HG02884 (cell line): ENCODE measurements at regions not wholly inside any gene's neighbourhood (a gene's known extent, or its start where the extent isn't known, plus 50 kb on each side); places are given as distances from the start of the nearest gene placed in this dataset.
A peak's percentile ranks its signal among the peaks of the same experiment; 100 is the strongest.

Experiments used
- ATAC-seq: cut with Tn5 transposase; IDR thresholded peaks from one replicate; pipeline ENCODE4 v1.9.1; 2021; ENCODE audit warnings: mild to moderate bottlenecking, moderate library complexity; ENCODE audit not compliant: unreplicated experiment

- ATAC-seq = no peak
Measured at GRCh38 chr6:6910734-6911295, 196.9 kb upstream of the RREB1 start.

GRCh38 chr6:6911391-6911790 lies 196.4 kb upstream of the RREB1 start:
- ATAC-seq = no peak

DNA sequence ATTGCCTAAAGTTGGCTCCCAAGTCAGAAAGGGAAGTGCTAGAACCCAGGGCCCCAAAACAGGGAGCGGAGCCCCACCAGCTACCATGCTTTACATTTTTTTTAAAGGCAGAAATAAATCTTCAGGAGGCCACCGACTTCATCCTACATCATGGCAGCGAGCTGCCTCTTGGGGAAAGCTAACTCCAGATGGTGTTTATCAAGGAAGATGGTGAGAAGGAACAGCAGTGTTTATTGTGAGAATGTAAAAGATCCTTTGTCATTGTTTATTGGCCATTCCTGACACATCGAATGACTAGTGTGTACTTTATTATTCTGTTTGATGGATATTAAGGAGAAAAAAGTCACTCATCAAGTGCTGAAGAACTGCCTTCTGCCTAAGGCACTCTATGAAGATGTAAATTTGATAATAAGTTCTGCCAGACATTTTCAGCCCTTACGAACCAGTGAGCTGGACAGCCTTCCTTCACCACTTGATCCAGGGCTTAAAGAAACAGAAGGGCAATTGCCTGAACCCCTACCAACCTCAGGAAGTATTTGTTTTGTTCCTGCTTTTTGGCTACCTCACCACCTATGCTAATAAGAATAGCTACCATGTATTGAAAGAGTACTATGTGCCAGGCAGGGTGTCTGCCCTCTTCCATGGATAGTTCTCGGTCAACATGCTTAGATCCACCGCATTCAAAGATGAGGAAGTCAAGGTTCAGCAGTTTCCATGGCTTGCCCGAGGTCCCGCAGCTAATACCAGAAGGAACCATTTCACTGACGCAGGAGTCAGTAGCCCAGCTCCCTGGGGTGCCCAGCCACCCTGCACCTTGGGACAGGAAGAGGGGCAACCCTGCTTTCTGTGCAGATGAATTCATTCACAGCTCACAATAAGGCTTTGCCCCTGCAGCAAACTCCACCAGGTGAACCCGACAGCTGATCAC lies 194.7 kb upstream of the RREB1 start:
- ATAC-seq = no peak

GRCh38 chr6:6915219-6915618 lies 192.5 kb upstream of the RREB1 start:
- ATAC-seq = no peak

DNA sequence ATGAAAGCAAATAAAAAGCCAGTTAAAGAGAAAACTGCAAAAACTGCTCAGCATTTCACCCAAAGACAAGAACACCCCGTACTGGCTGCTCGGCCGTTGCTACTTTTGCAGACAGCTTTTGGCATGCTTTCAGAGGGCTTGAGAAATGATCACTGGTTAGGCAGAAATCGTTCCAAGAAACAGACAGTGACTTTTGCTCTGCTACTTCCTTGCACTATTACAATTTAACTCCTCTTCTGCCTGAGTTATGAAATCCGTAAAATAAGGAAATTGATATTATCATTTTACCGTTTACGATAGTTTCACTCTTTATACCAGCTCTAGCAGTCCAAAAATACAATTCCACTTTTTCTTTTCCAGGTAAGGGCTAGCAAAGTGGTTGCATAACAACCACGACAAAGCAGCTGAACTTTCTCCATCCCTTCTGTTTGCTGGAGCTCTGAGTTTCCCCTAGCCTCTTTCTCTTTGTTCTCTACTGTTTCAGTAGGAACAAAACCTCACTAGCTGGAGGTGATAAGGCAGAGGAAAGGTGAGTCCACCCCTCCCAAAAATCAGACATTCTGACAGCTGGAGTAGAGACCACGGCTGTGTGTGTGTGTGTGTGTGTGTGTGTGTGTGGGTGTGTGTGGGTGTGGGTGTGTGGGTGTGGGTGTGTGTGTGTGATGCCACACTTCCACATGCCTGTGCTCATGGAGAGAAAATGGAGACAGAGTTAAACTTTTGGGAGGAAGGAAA lies 191.8 kb upstream of the RREB1 start:
- no peak for ATAC-seq

GRCh38 chr6:6916598-6916997 lies 191.2 kb upstream of the RREB1 start:
- no peak for ATAC-seq

- peak; percentile 94 for ATAC-seq
Measured at GRCh38 chr6:6918216-6918983, 189.4 kb upstream of the RREB1 start.

GRCh38 chr6:6919173-6919572 lies 188.6 kb upstream of the RREB1 start:
- ATAC-seq = no peak

DNA sequence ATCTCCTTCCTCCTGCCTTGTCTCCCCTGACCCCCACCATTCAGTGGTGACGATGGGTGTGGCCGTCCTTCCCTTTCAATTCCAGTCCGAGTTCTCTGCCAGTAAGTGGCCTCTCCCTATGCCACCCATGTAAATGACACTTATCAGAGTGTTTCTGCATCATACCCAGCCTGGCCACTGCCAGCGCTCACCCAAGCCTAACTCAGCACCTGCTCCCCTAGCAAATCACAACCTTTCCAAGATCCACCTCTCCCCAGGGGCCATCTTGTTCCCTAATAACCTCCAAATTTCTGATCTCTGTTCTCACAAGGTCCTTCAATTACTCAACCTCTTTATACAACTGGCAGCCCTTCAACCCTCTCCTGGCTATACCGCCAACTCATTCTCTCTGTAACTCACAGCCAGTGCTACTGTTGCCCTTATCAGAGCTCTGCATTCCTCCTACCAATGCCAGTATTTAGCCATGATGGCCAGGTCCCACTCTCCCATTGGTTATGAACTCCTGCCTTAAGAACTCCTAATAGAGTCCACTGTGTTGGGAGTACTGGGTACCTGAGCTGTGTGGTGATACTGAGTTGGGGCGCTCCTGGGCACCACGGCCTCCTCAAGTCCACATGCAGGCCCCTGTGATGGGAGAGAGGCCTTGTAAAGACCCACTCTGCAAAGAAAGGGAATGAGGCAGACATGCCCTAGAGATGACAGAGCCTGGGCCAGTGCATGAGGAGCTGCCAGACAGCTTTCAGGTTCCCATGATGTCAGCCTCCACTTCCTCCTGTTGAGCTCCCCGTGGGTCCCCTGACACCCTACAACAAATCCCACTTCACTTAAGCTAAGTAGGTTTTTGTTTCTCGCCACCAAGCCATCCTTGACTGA lies 187.4 kb upstream of the RREB1 start:
- no peak for ATAC-seq

- no peak for ATAC-seq
Measured at GRCh38 chr6:6920987-6921313, 186.8 kb upstream of the RREB1 start.

DNA sequence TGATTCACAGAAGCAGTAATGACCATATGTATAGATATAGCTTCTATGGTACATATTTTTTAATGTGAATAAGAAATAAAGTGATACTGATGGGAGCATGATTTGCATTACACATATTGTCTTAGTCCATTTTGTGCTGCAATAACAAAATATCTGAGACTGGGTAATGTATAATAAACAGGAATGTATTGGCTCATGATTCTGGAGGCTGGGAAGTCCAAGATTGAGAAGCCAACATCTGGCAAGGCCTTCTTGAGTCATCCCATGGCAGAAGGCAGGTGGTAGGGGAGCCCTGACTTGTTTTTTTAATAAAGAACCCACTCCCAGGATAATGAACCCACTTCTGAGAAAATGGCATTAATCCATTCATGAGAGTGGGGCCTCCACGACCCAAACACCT lies 185.6 kb upstream of the RREB1 start:
- ATAC-seq = no peak

DNA sequence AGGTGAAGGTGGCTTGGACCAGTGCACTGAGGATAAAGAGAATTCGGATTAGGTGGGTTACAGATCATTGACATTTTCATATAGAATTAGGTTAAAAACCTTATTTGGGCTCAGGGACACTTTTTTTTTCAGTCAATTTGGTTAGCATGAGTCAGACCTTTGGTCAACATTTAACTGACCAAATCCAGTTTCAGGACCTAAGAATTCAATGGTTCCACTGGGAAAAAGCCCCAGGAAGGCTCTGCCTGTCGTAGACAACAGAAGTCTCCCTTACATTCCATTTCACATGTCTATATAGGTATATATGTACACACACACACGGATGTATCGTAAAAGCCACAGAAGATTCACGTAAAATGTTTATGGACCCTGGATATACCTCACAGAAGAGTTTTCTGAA lies 184.2 kb upstream of the RREB1 start:
- ATAC-seq = no peak

DNA sequence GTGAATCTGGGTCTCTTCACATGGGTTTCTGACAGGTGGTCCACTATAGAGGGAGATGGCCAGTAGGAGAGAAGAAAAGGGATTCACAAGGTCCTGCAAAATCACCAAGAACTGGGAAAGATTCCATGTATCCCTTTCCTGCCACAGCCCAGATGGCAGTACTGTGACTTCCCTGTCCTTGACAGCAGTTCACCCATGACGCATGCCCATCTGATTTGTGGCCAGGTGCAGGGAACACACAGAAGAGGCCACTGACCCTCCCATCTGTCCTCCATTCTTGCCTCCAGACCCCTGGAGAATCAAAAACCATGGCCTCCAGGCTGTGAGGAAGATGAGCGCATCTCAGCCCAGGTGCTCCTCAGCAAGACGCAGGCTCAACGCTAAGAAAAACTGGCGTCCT lies 183.1 kb upstream of the RREB1 start:
- ATAC-seq = no peak

DNA sequence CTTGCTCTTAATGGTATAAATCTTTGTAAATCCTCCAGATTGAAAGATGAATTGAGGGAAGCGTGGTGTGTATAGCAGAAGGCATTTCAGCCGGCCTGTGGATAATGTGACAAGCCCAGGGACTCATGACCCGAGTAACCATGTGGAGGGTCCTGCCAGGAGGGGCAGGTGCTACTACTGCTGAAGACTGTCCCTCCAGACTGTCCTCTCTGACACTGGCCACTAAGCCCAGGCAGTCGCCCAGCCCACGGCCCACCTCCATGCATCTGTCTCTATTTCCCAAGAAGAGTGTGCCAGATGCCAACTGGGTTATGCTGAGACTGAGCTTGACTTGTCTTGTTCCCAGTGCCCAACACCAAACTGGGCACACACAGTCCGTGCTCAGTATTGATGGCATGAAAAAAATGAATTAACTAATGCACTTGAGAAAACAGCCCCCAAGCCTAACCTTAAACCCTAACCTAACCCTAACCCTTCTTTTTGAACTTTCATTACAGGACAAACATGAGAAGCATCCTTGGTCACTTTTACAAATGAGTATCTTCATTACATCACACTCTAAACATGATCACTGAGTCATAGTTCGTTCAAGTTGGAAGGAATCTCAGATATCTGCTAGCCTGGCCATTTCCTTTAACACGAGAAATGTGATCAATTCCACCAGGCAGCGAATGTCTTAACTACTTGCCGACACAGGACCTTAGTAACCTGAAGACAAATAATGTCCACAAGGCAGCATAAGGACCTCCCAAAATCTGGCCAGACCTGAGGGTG lies 182.2 kb upstream of the RREB1 start:
- no peak for ATAC-seq

DNA sequence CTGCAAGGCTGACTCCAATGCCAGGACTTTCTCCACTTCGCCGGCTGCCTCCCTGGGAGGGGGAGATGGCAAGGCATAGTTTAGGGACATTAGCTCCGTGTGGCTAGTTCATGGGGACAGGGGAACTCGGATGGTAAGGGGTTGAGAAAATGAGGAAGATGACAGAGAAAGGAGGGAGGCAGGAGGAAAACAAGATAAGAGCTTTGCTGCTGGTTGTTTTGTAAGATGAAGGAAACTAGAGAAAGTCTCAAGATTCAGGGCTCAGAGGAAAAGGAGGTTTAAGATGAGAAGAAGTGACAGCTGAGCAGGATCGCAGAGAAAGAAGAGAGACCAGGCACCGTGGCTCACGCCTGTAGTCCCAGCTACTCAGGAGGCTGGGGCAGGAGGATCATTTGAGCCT lies 180.9 kb upstream of the RREB1 start:
- ATAC-seq = no peak

DNA sequence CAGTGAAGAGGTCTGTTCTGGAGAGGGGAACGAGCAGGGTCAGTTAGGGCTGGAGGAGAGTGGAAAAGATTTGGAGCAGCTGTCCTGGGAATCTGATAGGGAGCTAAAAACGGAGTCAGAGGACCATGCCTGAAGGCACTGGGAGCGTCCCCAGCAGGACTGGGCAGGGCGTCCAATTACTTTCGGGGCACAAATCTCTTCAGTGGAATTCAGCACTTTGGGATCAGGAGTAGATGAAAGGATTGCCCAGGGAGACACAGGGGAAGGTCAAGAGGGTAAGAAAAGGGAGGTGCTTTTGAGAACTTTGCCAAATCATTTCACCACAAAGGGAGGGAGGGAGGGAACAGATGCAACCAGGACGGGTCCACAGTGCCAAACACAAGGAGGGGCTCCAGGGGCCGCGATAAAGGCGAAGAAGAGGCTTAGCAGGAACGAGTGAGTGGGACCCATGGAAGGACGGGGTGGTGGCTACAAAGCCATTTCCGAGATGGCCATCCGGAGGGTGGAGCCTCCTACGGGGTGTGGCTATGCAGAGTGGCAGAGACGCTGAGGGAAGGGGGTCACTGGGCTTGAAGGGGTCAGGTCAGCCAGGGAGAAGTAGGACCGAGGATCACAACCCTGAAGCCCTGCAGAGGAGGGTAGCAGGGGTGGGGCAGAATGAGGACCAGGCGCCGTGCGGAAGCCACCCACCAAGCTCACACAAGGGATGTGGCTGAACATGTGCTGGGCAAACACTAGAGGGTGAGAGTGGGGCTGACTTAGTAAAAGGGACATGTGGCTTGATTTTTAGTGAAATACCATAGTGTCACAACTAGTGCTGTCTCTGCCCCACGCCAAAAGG lies 180.0 kb upstream of the RREB1 start:
- ATAC-seq = no peak

GRCh38 chr6:6930223-6930880 lies 177.4 kb upstream of the RREB1 start:
- no peak for ATAC-seq
